Panc1 (cell line): ENCODE measurements at regions not wholly inside any gene's neighbourhood (a gene's known extent, or its start where the extent isn't known, plus 50 kb on each side); places are given as distances from the start of the nearest gene placed in this dataset.

Source experiments
- ATAC-seq: fragments of 200-7000 bp; cut with Tn5 transposase; 2 replicates; pipeline ENCODE4 v1.9.1; 2020; ENCODE audit warnings: mild to moderate bottlenecking, moderate library complexity
- BruUV-seq: library from RNA; stranded (reverse); fragments of 400-500 nt; replicated peaks from 2 replicates; lab custom pipeline; 2021; lab: Mats Ljungman, UMichigan
- CTCF ChIA-PET: fragments of 300-600 bp; sonication (Branson Sonifier 250); formaldehyde crosslinking; loops from one replicate; lab custom pipeline; 2022; ENCODE audit warnings: antibody characterized with exemption; lab: Charles Lee
- POLR2A ChIA-PET: fragments of 300-600 bp; sonication (Branson Sonifier 250); formaldehyde crosslinking; loops from one replicate; lab custom pipeline; 2022; ENCODE audit warnings: antibody characterized with exemption; lab: Charles Lee
- DNase-seq: peaks from one replicate; pipeline ENCODE4 v3.0.0-alpha.2; 2010; ENCODE audit warnings: low read depth, low spot score
- H3K27ac ChIP-seq: 2 replicates; pipeline ENCODE4 v1.5.1; 2011; ENCODE audit warnings: mild to moderate bottlenecking, low read length, inconsistent platforms
- H3K27me3 ChIP-seq: fragments of 200-500 bp; sonication (Bioruptor generic); 2 replicates; pipeline ENCODE4 v1.6.0; 2014; ENCODE audit warnings: low read length, inconsistent platforms; ENCODE audit not compliant: control insufficient read depth, insufficient read depth
- H3K36me3 ChIP-seq: fragments of 200-500 bp; sonication (Bioruptor generic); 2 replicates; pipeline ENCODE4 v1.5.1; 2014; ENCODE audit warnings: inconsistent platforms, mild to moderate bottlenecking, low read length, moderate library complexity; ENCODE audit not compliant: control insufficient read depth, insufficient read depth
- H3K4me1 ChIP-seq: 2 replicates; pipeline ENCODE4 v1.5.1; 2011; ENCODE audit warnings: inconsistent platforms, mild to moderate bottlenecking, low read length, moderate library complexity; ENCODE audit not compliant: control insufficient read depth, insufficient read depth
- H3K4me3 ChIP-seq, 2 experiments: 2 replicates each; pipeline ENCODE4 v1.5.1; 2011 to 2012; ENCODE audit warnings: low read depth in 2 of 2, low read length in 2 of 2, mild to moderate bottlenecking in 2 of 2, inconsistent platforms in 1 of 2, moderate library complexity in 1 of 2
- H3K9me3 ChIP-seq: fragments of 200-500 bp; sonication (Bioruptor generic); 2 replicates; pipeline ENCODE4 v1.5.1; 2014; ENCODE audit warnings: low read depth, mild to moderate bottlenecking, inconsistent platforms, low read length, moderate library complexity; ENCODE audit not compliant: control insufficient read depth, insufficient read depth
- CTCF ChIP-seq: fragments of 450-650 bp; IDR thresholded peaks from 2 replicates; pipeline ENCODE4 v1.5.1; 2017; ENCODE audit warnings: mild to moderate bottlenecking
- POLR2AphosphoS5 ChIP-seq: IDR thresholded peaks from 2 replicates; pipeline ENCODE4 v1.6.1; 2012; ENCODE audit warnings: mild to moderate bottlenecking, low read depth, low read length, moderate library complexity
- REST ChIP-seq, 2 experiments: IDR thresholded peaks; 2 replicates each; pipeline ENCODE4 v1.6.1; 2011 to 2012; ENCODE audit warnings: low read depth in 2 of 2, control low read depth in 1 of 2, low read length in 1 of 2, mild to moderate bottlenecking in 1 of 2, moderate library complexity in 1 of 2; ENCODE audit not compliant: insufficient read depth in 1 of 2
- SIN3A ChIP-seq: IDR thresholded peaks from 2 replicates; pipeline ENCODE4 v1.6.1; 2012; ENCODE audit warnings: low read depth, mild to moderate bottlenecking, low read length, moderate library complexity, borderline replicate concordance; ENCODE audit not compliant: insufficient read depth
- TCF7L2 ChIP-seq: IDR thresholded peaks from 2 replicates; pipeline ENCODE4 v1.6.1; 2011; ENCODE audit warnings: mild to moderate bottlenecking, low read depth, low read length, inconsistent platforms
- in situ Hi-C: cut with HindIII; loops from 2 replicates; pipeline ENCODE4 v1.10.0; 2016; ENCODE audit warnings: low sequenced_read_pairs, low pct_unique_long_range_greater_than_20kb
- intact Hi-C: fragments of 100-400 bp; cut with micrococcal nuclease; formaldehyde crosslinking; loops from one replicate; pipeline ENCODE4 v1.10.0; 2022; ENCODE audit not compliant: unreplicated experiment

GRCh38 chr12:88977115-88977514, 375.2 kb downstream of the DUSP6 start:
- intact Hi-C loops = no loop called here
- Histone ChIP-seq H3K4me3 (no peak overlapping the region), H3K36me3 (no peaks in the 10 kb centered on the region), H3K4me1 (no peaks in the 10 kb centered on the region), H3K27ac (no peak overlapping the region), H3K27me3 (no peaks in the 10 kb centered on the region), H3K9me3 (no peaks in the 10 kb centered on the region)
- CTCF ChIA-PET = no interaction called here
- TF ChIP-seq POLR2AphosphoS5 = no peak
- no peak for TF ChIP-seq SIN3A
- TF ChIP-seq CTCF = no peak
- no peak for TF ChIP-seq TCF7L2
- no peak for TF ChIP-seq REST (IDR thresholded peaks at IDR 0.05; ENCODE audit: insufficient read depth in 1 of 2, low read depth in 2 of 2, low read length in 1 of 2)
- ATAC-seq (no peak), DNase-seq (no peak)
- no TSS peak for BruUV-seq
- POLR2A ChIA-PET = interaction anchor here (0.7 kb wide), 1 partner anchor 43 kb away, joined by 6 read pairs; no protein-coding TSS in a partner anchor
- in situ Hi-C loops = no loop called here

- Histone ChIP-seq H3K4me1 (no peaks in the 10 kb centered on the region), H3K27me3 (no peaks in the 10 kb centered on the region), H3K36me3 (no peaks in the 10 kb centered on the region), H3K9me3 (no peaks in the 10 kb centered on the region), H3K27ac (no peak overlapping the region), H3K4me3 (no peak overlapping the region)
- no peak for TF ChIP-seq TCF7L2
- TF ChIP-seq REST (IDR thresholded peaks at IDR 0.05; ENCODE audit: insufficient read depth in 1 of 2, low read depth in 2 of 2, low read length in 1 of 2) = no peak
- no peak for TF ChIP-seq POLR2AphosphoS5
- no peak for TF ChIP-seq CTCF
- TF ChIP-seq SIN3A = no peak
- in situ Hi-C loops (no loop called here), intact Hi-C loops (no loop called here)
- POLR2A ChIA-PET = no interaction called here
- DNase-seq (no peak), ATAC-seq (no peak)
- CTCF ChIA-PET = no interaction called here
- BruUV-seq = no TSS peak
These were observed 378.3 kb downstream of the DUSP6 start for GRCh38 chr12:88973998-88974397.
